Right atrium auricular region (tissue), 2 donors: ENCODE measurements at regions not wholly inside any gene's neighbourhood (a gene's known extent, or its start where the extent isn't known, plus 50 kb on each side); places are given as distances from the start of the nearest gene placed in this dataset.

Experiments
- DNase-seq: peaks from one replicate; pipeline ENCODE4 v3.0.0-alpha.2; 2019; ENCODE audit warnings: low spot score
- H3K27ac ChIP-seq, 2 donors: fragments of 200-600 bp; sonication (generic); 1 replicate in 1 of 2; 2 replicates in 1 of 2; pipeline ENCODE4 v1.5.1; 2016 to 2019
- H3K27me3 ChIP-seq, 2 donors: fragments of 200-600 bp; sonication (generic); one replicate each; pipeline versions ENCODE4 v1.5.1 to v1.6.0; 2017 to 2019
- H3K36me3 ChIP-seq: fragments of 200-600 bp; sonication (generic); one replicate; pipeline ENCODE4 v1.5.1; 2016
- H3K4me1 ChIP-seq, 2 donors: fragments of 200-600 bp; sonication (generic); one replicate each; pipeline versions ENCODE4 v1.5.1 to v1.6.0; 2017 to 2019
- H3K4me3 ChIP-seq, 2 donors: fragments of 200-600 bp; sonication (generic); 1 replicate in 1 of 2; 2 replicates in 1 of 2; pipeline ENCODE4 v1.5.1; 2017 to 2019; ENCODE audit warnings: mild to moderate bottlenecking in 1 of 2, moderate library complexity in 1 of 2
- H3K9me3 ChIP-seq, 2 donors: fragments of 200-600 bp; sonication (generic); one replicate each; pipeline ENCODE4 v1.5.1; 2019
- CTCF ChIP-seq, 2 donors: fragments of 200-600 bp; sonication (generic); IDR thresholded peaks; one replicate each; pipeline ENCODE4 v1.5.1; 2019; ENCODE audit warnings: antibody characterized with exemption in 2 of 2

DNA sequence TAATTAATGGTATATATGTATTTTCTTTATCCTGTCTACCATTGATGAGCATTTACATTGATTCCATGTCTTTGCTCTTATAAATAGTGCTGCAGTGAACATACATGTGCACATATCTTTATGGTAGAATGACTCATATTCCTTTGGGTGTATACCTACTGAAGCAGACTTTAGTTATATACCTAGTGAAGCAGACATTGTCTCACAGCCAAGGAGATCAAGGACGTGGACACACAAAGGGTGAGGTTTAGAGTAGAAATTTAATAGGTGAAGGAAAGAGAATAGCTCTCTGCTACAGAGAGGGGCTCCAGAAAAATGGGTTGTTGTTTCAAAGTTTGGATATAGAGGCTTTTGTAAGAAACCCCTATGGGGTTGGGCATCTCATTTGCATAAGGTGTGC is 700.3 kb downstream of the CDH11 start:
- Histone ChIP-seq H3K27me3 (no peaks in the 10 kb centered on the region), H3K9me3 (no peaks in the 10 kb centered on the region), H3K4me3 (no peak overlapping the region), H3K4me1 (no peaks in the 10 kb centered on the region), H3K36me3 (no peaks in the 10 kb centered on the region), H3K27ac (no peak overlapping the region)
- no peak for DNase-seq
- TF ChIP-seq CTCF (IDR thresholded peaks at IDR 0.05): no peak

DNA sequence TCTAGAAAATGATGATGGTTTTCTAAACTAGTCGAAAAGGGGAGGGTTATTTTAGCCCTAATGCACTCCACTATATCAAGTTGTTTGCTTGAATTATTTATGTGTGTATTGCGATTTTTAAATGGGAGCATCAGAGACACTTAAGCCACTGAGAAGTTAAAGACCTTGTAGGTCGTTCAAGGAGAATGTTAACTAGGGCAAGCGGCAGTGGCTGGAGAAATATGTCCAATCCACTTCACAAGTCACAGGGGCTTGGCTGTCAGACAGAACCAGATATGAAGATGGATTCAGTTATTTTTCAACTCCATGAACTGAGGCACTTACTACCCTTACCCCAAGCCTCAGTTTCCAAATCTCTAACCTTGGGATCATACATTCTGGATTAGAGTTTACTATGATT is 702.0 kb downstream of the CDH11 start:
- no peaks in the 10 kb centered on the region for H3K9me3 ChIP-seq
- no peak overlapping the region for H3K4me3 ChIP-seq
- H3K36me3 ChIP-seq: no peaks in the 10 kb centered on the region
- DNase-seq: no peak
- no peaks in the 10 kb centered on the region for H3K4me1 ChIP-seq
- no peak overlapping the region for H3K27ac ChIP-seq
- TF ChIP-seq CTCF (IDR thresholded peaks at IDR 0.05): no peak
- H3K27me3 ChIP-seq: no peaks in the 10 kb centered on the region

DNA sequence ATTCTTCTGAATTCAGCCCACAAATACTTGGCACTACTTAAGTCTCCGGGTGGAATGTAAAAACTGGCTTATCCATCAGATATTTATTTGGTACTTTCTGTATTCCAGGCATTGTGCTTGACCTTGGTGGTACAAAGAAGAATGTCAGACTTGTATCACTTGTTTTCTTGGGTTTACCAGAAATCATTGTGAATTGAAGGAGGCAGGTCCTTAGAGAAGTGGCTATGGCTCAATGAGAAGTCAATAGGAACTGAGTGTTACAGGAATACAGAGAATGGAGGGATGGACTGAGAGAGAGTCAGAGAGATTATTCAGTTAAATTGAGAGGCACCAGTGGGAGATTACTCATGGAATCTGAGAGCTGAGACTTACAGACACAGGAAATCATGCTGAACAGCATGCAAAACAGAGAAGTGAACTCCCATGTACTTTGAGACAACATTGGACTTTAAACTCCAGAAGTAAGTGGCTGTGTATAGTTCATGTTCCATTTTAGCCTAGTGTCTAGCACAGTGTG is 704.1 kb downstream of the CDH11 start:
- no peak for DNase-seq
- Histone ChIP-seq H3K36me3 (no peaks in the 10 kb centered on the region), H3K27ac (no peak overlapping the region), H3K9me3 (no peaks in the 10 kb centered on the region), H3K4me3 (no peak overlapping the region), H3K4me1 (peaks cover 0 to 5% of the 10 kb centered on the region in 2 donors), H3K27me3 (no peaks in the 10 kb centered on the region)
- no peak for TF ChIP-seq CTCF (IDR thresholded peaks at IDR 0.05)

GRCh38 chr16:64416216-64417005 is 705.5 kb downstream of the CDH11 start:
- H3K4me1 ChIP-seq: peaks cover 0 to 7% of the 10 kb centered on the region in 2 donors
- H3K27ac ChIP-seq: no peak overlapping the region

GRCh38 chr16:64412578-64413280 is 709.1 kb downstream of the CDH11 start:
- no peak for DNase-seq
- TF ChIP-seq CTCF (IDR thresholded peaks at IDR 0.05): no peak
- H3K27ac ChIP-seq: peak overlapping the region in 1 of 2 donors; percentile 38
- H3K9me3 ChIP-seq: no peaks in the 10 kb centered on the region
- peaks cover 0 to 14% of the 10 kb centered on the region in 2 donors for H3K4me1 ChIP-seq
- H3K4me3 ChIP-seq: no peak overlapping the region
- H3K36me3 ChIP-seq: no peaks in the 10 kb centered on the region
- H3K27me3 ChIP-seq: no peaks in the 10 kb centered on the region

More at GRCh38 chr16:64416216-64417005, 705.5 kb downstream of the CDH11 start:
- no peaks in the 10 kb centered on the region for H3K27me3 ChIP-seq
- no peaks in the 10 kb centered on the region for H3K36me3 ChIP-seq
- TF ChIP-seq CTCF (IDR thresholded peaks at IDR 0.05): no peak
- DNase-seq: no peak
- no peaks in the 10 kb centered on the region for H3K9me3 ChIP-seq
- peak overlapping the region in 1 of 2 donors; percentile 31 for H3K4me3 ChIP-seq
